Chondrocyte (in vitro differentiated cells): ENCODE measurements at regions not wholly inside any gene's neighbourhood (a gene's known extent, or its start where the extent isn't known, plus 50 kb on each side); places are given as distances from the start of the nearest gene placed in this dataset.

Experiments
- DNase-seq: peaks from one replicate; pipeline ENCODE4 v3.0.0; 2021; ENCODE audit warnings: mixed read lengths, low spot score
- H3K27ac Mint-ChIP-seq: one replicate; pipeline ENCODE4 v1.8.0; 2021; ENCODE audit warnings: mild to moderate bottlenecking, moderate library complexity, mixed read lengths; ENCODE audit not compliant: unreplicated experiment
- H3K27me3 Mint-ChIP-seq: 2 replicates; pipeline ENCODE4 v1.8.0; 2021; ENCODE audit warnings: low read depth, mixed read lengths
- H3K36me3 Mint-ChIP-seq: 2 replicates; pipeline ENCODE4 v1.8.0; 2021; ENCODE audit warnings: low read depth, mixed read lengths
- H3K4me1 Mint-ChIP-seq: 2 replicates; pipeline ENCODE4 v1.8.0; 2021; ENCODE audit warnings: low read depth, mild to moderate bottlenecking, mixed read lengths
- H3K4me3 Mint-ChIP-seq: one replicate; pipeline ENCODE4 v1.8.0; 2021; ENCODE audit warnings: mild to moderate bottlenecking, moderate library complexity, mixed read lengths; ENCODE audit not compliant: unreplicated experiment
- H3K9me3 Mint-ChIP-seq: 2 replicates; pipeline ENCODE4 v1.8.0; 2021; ENCODE audit warnings: low read depth, mixed read lengths
- CTCF ChIP-seq: fragments of 200-600 bp; sonication (generic); IDR thresholded peaks from 2 replicates; pipeline ENCODE4 v1.5.0; 2021; ENCODE audit warnings: antibody characterized with exemption, mild to moderate bottlenecking, moderate library complexity

GRCh38 chr1:79744746-79745145 lies 738.2 kb upstream of the ADGRL4 start:
- DNase-seq, result no peak
- H3K27me3 Mint-ChIP-seq, result no peaks in the 10 kb centered on the region
- no peak for TF ChIP-seq CTCF
- H3K4me3 Mint-ChIP-seq, result no peak overlapping the region
- no peaks in the 10 kb centered on the region for H3K4me1 Mint-ChIP-seq
- H3K27ac Mint-ChIP-seq, result no peak overlapping the region
- H3K36me3 Mint-ChIP-seq, result no peaks in the 10 kb centered on the region
- peaks cover 4% of the 10 kb centered on the region for H3K9me3 Mint-ChIP-seq

GRCh38 chr1:79741720-79742421 lies 735.3 kb upstream of the ADGRL4 start:
- H3K9me3 Mint-ChIP-seq, result peaks cover 11% of the 10 kb centered on the region
- peaks cover 3% of the 10 kb centered on the region for H3K36me3 Mint-ChIP-seq
- H3K27me3 Mint-ChIP-seq, result no peaks in the 10 kb centered on the region
- DNase-seq, result no peak
- no peaks in the 10 kb centered on the region for H3K4me1 Mint-ChIP-seq
- no peak overlapping the region for H3K4me3 Mint-ChIP-seq
- no peak overlapping the region for H3K27ac Mint-ChIP-seq
- TF ChIP-seq CTCF, result no peak

- no peaks in the 10 kb centered on the region for H3K4me1 Mint-ChIP-seq
- H3K36me3 Mint-ChIP-seq, result peaks cover 5% of the 10 kb centered on the region
- no peak overlapping the region for H3K4me3 Mint-ChIP-seq
- no peak for TF ChIP-seq CTCF
- peaks cover 9% of the 10 kb centered on the region for H3K9me3 Mint-ChIP-seq
- H3K27me3 Mint-ChIP-seq, result no peaks in the 10 kb centered on the region
- no peak overlapping the region for H3K27ac Mint-ChIP-seq
- DNase-seq, result no peak
Measured at GRCh38 chr1:79738101-79738500, 731.6 kb upstream of the ADGRL4 start.

- no peaks in the 10 kb centered on the region for H3K27me3 Mint-ChIP-seq
- peaks cover 5% of the 10 kb centered on the region for H3K36me3 Mint-ChIP-seq
- no peaks in the 10 kb centered on the region for H3K4me1 Mint-ChIP-seq
- DNase-seq, result no peak
- H3K9me3 Mint-ChIP-seq, result peaks cover 9% of the 10 kb centered on the region
- H3K27ac Mint-ChIP-seq, result no peak overlapping the region
- no peak for TF ChIP-seq CTCF
- H3K4me3 Mint-ChIP-seq, result no peak overlapping the region
Measured at GRCh38 chr1:79737193-79737592, 730.7 kb upstream of the ADGRL4 start.

- Mint-ChIP-seq H3K9me3 (peaks cover 7% of the 10 kb centered on the region), H3K36me3 (peaks cover 2% of the 10 kb centered on the region), H3K4me1 (no peaks in the 10 kb centered on the region), H3K27ac (no peak overlapping the region), H3K27me3 (no peaks in the 10 kb centered on the region), H3K4me3 (no peak overlapping the region)
- TF ChIP-seq CTCF, result no peak
- no peak for DNase-seq
Measured at GRCh38 chr1:79732950-79733349, 726.4 kb upstream of the ADGRL4 start.
